Stimulated activated CD8-positive, alpha-beta memory T cell treated with anti-CD3 and anti-CD28 coated beads, Interleukin-15, amount 100 ng/mL, for 24 hours (primary cell): ENCODE measurements at regions not wholly inside any gene's neighbourhood (a gene's known extent, or its start where the extent isn't known, plus 50 kb on each side); places are given as distances from the start of the nearest gene placed in this dataset.
"Not testable (repeated sequence)": the region's sequence is repeated elsewhere in the genome, so short reads cannot be mapped to it uniquely, and the experiment has no call there.

Experiments
- DNase-seq: peaks from one replicate; pipeline ENCODE4 v3.0.0-alpha.2; 2020; ENCODE audit warnings: low read depth

DNA sequence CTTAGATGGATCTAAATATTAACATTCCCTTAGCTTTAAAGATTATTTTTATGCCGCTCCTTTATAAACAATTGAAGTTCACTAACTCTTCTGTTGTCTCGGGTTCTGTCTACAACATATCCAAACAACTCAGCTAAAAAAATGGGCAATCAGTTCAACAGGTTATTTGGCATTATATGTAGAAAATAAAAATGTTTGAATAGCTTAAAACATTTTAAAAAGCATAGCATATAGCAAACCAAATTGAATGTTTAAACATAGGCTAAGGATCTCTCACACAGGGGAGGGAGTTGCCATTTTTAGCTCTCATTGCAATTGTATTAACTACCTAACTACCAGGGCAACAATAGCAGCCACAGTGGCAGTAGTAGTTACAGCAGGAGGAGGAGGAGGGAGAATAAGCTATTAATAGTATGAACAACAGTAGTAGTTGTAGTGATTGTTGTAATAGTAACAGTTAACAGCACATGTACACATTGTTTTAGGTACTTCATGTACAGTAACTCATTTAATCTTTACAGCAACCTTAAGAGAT, 404.2 kb downstream of the KCNRG start:
- DNase-seq, result no peak

DNA sequence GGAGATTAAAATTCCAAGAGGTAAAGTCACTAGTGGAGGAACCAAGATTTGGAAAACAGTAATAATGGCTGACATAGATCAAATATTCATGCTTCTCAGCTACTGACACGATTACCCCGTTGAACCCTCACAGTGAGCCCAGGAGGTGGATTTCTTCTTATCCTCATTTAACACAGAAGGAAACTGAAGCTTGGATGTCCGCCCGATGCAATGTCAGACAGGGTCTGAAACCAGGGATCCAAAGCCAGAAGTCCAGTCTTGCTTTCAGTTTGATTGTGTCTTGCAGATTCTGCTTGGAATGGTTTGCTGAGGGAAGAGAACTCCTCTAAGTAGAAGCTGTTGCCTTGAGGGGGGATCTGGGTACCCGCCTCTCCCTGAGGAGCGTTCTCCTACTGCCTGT, 404.7 kb downstream of the KCNRG start:
- DNase-seq, result no peak

DNA sequence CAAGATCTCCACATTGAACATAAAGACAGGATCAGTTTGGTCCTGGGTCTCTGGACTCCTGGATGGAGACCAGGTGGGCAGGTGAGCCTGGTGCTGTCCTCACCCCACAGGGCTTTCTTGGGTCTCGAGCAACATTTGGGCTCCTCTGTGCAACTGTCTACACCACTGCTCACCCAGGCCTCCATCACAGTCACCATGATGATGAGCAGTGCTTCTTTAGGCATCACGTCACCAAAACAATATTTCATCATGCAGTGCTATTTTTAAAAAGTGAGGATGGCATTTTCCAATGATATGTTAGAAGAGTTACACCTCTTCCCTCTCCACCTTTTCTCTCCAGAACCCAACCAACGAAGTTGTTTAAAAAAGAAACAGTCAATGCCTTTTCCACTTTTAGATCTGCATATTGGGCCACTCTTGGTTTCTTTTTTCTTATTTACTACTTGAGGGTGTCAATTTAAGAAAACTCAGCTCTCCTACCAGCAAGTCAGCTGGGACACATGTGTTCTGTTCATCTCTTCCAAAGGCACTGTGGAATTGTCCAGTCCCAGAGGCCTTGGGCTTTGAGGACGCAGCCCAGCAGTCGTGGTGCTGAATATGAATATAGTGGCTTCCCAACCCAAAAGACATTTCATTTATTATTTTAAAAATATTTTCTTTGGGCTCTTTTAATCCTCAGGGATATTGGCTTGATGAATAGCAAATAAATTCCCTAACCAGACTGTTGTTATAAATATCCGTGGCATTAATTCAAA, 405.7 kb downstream of the KCNRG start:
- DNase-seq, result no peak

DNA sequence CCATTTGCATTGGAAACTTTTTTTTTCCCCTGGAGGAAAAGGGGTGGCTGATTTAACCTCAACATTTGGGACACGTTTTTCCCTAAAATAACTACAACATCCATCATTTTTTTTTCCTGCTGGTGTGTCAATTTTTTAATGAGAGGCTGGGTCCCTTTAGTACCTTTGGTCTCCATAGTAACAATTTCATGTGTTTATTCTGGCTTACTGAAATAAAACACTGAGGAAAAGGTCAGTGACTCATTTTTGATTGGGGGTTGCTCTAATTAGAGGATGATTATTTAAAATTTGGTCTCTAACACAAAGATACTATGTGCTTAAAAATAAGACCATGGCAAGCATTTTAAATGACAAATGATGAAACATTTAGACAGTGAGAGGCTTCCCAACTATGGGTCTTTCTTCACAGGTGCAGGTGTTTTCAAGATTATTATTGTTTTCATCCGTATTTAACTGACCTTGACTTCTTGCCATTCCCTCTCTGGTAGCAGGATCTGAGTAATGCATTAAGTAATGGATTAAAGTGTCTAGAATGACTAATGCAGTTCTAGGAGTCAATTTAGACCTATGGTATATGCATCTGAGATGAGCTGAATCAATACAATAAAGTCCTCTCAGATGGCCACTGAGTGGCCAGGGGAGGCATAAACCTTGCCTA, 406.4 kb downstream of the KCNRG start:
- no peak for DNase-seq

DNA sequence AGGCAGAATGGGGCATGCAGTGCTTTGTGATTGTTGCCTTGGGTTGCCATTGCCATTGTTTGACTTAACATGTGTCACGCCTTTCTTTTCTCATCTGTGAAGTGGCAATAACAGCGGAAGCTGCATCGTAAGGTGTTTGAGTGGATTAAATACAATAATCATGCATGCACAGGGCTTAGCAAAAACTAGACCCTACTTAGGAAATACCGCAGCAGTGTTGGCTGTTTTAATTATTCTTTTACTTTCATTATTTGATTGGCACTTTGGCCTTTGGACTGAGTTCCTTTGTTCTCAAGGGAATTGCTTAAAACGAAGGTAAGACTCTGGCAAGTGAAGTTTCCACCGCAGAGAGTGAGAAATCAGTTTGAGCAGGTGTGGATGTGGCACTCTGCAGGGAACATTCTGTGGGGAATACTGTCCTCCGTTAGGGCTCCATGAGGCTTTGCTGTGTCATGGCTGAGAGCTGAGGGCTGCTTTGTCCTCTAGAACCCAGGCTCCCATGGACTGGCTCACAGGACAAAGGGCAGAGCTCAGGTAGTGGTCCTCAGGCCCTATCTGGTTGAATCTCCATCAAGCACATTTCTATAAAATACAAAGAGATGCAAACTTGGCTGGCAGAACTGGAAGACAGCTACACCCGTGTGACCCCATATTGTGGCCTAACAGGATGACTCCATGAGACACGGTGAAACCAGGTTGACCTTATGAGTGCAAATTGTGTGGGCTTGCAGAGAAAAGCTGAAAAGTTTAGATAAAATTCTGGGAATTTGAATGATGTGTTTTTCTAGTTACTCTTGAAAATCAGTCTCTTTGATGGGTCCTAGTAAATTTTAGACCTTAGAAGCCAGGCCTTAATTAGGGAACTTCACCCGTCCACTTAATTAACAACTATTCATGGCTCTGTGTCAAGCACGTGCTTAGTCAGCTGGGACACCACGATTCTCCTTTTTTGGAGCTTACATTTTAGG, 407.2 kb downstream of the KCNRG start:
- no peak for DNase-seq

DNA sequence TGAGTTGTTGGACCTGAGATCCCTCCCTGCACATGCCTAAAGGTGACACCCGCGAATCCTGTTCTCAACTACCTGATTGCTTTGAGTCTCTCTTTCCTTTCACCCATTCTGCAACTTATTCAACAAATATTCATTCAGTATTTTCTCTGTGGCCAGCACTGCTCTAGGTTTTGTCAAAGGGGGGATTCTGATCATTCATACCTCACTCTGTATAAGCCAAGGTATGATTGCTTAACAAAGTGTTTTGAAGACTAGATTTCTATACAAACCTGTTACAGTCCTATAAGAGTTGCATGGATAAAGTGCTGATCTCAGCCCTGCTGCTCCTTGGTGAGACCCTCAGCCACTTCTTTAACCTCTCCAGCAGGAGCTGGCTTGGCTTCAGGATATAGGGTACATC, 409.7 kb downstream of the KCNRG start:
- no peak for DNase-seq

DNA sequence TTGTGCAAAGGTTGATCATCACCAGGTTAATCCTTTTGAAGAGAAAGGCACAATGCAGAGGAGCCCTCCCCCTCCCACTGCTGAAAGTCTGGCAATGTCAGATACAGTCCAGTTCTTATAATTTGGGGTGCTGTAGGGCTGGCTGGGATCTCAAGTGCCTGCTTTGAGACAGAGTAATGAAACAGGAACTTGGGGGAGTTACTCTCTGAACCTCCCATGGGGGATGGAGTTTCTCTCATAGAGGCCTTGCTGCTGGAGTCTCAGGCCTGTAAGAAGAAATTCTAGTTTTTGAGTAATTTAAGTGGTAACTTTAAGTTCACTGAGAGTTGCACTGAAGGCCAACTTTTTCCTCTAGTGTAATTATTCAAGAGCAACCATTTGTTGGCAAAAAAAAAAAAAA, 410.5 kb downstream of the KCNRG start:
- DNase-seq, result no peak

DNA sequence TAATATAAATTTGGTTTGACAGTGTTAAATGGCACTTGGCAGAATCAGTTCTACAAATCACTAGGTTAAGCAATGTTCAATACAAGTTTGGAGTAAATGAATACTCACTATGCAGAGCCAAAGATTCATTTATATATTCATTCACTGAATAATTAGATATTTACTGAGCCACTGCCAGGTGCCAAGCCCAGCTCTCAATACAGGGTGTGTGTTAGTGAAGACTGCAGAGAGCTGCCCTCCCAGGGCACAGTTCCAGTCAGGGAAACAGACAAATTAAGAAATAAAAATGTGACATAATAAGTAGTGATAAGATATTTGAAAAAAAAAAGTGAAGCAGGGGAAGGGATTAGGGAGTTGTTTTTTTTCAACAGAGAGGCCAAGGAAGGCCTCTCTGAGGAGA, 411.7 kb downstream of the KCNRG start:
- DNase-seq, result no peak

DNA sequence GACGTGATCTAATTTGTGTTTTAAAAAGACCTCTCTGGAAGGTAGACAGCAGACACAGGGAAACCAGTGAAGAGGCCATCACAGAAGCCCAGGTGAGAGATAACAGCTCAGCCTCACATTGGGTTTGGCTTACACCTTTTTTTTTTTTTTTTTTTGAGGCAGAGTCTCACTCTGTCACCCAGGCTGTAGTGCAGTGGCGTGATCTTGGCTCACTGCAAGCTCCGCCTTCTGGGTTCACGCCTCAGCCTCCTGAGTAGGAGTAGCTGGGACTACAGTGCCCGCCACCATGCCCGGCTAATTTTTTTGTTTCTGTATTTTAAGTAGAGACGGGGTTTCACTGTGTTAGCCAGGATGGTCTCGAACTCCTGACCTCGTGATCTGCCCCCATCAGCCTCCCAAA, 412.3 kb downstream of the KCNRG start:
- not testable (repeated sequence) for DNase-seq

DNA sequence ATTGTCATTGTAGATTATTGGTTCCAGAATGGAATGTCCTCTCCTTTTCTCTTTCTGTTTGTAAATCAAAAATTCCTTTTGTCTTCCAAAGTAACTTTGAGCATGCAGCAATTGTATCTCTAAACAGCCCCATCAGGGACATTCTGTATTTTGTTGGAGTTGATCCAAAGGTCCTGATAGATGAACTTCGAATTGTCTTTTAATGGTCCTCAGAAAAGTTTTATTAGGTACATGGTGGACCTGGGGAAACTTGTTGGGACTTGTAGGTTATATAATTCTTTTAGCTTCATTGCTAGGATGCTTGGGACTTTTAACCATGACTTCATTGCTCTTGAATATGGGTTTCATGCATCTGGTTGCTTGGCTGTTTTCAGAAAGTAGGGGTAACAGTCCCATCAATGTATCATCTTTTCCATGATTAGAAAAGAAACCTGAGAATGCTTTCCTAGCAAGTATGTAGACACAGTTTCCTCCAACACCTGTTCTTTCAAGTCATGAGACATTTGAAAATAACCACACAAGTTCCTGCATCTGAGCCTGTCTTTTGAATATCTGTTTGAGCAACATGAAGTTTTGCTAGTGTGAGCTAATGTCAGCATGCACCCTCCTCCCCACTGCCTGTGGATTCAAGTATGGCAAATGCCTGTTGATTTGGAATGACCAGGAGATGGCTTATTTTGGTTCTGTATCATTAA, 413.1 kb downstream of the KCNRG start:
- no peak for DNase-seq

DNA sequence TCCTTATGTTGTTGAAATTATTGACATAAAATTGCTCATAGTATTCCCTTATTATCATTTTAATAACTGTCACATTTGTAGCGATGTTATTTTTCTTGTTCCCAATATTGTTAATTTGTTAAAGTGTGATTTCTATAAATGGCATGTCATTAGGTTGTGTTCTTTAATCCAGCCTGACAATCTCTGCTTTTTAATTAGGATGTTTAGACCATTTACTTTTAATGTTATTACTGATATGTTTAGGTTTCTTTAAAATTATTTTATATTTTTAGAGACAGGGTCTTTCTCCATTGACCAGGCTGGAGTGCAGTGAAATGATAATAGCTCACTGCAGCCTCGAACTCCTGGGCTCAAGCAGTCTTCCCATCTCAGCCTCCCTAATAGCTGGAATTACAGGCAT, 408.5 kb downstream of the DLEU7 start:
- no peak for DNase-seq

DNA sequence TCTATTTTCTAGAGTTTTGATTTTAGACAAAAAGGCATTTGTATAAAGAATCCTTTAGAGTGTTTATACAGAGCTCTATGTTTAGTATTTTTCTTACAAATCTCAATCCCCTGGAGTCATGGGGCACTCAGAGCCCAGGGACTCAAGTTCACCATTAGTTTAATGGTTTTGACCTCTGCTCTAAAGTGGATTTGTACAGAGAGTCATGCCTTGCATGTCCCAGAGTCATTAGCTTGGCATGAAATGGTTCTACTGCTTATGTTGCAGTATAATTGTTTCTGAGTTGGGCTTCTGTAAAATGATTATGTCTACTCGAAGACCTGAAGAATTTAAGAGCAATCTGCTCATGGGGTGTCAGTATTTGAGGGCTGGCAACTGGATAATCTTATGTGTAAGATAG, 406.2 kb downstream of the DLEU7 start:
- no peak for DNase-seq

DNA sequence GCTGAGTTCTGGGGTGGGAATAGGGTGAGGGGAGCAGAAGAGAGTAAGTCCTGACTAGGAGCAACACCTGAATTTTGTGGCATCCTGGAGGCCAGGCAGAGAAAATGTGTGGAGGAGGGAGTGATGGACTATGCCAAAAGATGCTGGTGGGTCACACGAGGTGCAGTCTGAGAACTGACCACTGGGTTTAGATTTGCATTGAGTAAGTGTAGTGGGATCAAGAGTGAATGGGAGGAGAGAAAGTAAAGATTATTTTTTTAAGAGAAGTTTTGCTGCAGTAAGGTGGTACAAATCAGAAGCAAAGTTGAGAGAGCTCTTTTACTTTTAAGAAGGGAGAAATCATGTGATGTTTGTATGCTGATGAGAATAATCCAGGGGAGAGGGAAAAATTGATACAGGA, 405.1 kb downstream of the DLEU7 start:
- DNase-seq, result no peak

DNA sequence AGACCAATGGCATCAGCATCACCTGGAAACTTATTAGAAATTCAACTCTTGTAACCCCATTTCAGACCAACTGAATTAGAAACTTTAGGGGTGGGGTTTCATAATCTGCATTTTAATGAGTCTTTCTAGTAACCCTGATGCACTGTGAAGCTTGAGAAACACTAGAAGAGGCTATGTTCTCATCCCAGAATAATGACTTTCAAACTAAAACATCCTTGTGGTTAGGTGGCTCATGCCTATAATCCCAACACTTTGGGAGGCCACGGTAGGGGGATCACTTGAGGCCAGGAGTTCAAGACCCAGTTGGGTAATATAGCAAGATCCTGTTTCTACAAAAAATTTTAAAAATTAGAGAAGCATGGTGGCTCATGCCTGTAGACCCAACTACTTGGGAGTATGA, 402.4 kb downstream of the DLEU7 start:
- DNase-seq, result no peak

DNA sequence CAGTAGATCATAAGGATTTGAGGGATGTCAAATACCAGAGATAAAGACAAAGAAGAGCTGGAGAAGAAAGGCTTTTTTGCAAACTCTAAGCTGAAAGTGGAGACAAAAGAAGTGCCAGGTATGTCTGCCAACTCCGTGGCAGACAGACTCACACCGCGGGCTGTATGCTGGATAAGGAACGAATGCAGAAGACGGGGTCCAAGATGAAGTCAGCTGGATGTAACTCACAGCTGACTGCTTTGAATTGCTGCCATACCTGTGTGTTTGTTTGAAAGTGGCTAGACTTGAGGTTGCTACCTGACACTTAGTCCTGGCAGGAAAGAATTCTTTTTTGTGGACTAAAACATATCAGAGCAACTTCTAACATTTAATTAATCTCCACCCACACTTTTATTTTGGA, 398.8 kb downstream of the DLEU7 start:
- no peak for DNase-seq

DNA sequence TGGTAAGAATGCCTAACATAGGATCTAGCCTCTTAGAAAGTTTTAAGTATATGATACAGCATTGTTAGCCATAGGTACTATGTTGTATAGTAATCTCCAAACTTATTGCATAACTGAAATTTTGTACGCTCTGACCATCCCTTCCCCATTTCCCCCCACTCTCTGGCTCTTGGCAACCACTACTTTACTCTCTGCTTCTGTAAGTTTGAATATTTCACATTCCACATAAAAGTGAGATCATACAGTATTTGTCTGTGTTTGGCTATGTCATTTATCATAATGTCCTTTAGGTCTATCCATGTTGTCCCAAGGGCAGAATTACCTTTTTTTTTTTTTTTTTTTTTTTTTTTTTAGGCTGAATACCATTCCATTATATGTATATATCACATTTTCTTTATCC, 396.9 kb downstream of the DLEU7 start:
- DNase-seq, result no peak

DNA sequence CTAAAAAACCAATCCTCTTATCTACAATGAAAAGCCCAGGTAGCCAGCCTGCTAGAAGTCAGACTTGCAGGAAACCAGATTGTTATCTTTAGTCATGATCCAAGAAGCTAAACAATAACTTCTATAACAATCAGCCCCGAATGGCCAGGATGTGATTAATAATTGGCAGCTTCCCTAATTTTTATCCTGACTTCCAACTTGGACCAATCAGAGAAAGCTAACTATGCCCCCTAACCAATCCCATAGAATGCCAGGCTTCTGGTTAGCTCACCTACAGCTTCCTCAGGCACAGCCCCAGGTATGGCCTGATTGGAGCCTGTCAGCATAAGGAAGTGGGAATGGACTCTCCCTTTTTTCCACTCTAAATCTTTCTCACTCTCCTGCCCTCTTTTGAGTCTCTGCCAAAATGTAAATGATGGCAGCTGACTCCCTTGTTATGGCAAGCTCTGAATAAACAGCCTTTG, 394.9 kb downstream of the DLEU7 start:
- DNase-seq, result no peak

DNA sequence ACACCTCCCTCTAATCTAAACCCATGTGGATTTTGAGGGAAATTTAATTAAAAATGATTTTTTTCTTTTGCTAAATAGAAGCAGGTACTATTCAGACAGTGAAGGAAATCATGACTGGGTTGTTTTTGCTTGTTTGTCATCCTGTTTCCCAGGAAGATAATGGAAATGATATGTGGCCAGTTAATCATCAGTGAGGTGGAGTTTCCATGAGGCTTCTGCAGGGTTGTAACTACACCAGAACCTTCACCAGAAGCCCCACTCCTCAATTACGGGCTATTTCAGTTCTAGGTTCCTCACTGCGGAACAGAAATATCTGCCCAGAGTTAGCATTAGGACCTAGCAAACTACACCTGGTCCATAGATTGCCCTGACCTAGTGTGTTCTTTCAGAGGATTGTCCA, 394.0 kb downstream of the DLEU7 start:
- DNase-seq, result no peak

DNA sequence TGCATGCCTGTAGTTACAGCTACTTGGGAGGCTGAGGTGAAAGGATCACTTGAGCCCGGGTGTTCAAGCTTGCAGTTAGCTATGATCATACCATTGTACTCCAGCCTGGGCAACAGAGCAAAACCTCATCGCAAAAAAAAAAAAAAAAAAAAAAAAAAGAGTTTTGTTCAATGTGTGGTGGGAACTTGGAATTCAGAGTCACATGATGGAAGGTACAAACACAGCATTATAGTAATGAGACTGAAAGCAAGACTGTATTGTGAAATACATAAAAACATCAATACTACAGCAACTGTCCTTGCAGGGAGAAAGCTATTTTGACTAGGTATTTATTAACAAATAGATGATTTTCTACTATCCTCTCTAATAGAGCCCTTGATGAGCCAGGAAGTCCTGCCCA, 393.2 kb downstream of the DLEU7 start:
- DNase-seq, result no peak

DNA sequence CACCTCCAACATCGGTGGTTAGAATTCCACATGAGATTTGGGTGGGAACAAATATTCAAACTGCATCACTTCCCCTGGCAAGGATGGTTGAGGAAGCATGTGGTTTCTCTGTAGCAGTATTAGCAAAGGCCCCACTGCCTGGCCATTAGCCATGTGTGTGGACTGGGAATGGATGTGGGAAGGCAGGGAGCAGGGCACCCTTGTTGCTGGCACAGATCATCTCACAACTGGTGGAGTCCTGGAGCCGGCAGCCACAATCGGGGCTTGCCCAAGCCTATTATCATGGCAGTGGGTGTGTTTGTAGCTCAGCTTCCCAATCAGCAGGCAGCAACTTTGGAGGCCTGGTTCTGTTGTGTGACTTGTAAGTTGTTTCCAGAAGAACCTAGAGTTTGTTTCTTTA, 391.9 kb downstream of the DLEU7 start:
- DNase-seq, result no peak

DNA sequence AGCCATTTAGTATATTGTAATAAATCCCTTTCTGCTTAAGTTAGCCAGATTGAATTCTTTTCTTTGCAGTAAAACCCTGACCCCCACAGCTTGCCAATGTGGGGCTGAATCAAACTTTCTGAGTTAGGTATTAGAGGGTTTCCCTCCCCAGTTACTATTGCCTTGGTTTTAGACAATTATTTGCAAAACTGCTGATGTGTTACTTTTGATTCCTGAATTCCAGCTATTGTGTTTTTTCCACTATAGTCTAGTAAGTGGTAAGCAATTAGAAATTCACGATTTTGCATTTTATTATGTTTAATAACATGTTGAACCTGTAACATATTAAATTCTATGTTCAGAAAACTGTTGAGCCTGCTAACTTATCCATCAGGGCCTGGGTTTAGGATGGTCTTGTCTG, 391.5 kb downstream of the DLEU7 start:
- no peak for DNase-seq

DNA sequence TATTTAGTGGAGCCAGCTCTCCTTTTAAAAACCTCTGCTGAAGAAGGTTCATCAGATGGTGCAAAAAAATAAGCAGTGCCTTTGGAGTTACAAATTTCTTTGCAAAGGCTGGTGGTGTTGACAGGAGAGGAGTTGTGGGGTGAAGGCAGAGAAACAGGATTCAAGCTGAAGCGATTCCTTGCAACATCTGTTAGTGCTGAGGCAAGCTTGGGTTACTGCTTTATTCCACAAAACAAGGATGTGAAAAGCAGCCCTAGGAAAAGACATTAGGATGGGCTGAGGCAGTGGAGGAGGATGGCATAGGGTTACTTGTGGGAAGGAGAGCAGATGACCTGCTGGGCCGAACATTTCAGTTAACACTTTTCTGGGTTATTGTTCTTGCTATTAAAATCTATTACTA, 390.7 kb downstream of the DLEU7 start:
- DNase-seq, result no peak
